Inflammatory macrophage treated with lipopolysaccharide for 1 hour (primary cell): ENCODE measurements at regions not wholly inside any gene's neighbourhood (a gene's known extent, or its start where the extent isn't known, plus 50 kb on each side); places are given as distances from the start of the nearest gene placed in this dataset.

Experiments
- DNase-seq, 2 donors: peaks; one replicate each; pipeline ENCODE4 v3.0.0-alpha.2; 2020 to 2022

DNA sequence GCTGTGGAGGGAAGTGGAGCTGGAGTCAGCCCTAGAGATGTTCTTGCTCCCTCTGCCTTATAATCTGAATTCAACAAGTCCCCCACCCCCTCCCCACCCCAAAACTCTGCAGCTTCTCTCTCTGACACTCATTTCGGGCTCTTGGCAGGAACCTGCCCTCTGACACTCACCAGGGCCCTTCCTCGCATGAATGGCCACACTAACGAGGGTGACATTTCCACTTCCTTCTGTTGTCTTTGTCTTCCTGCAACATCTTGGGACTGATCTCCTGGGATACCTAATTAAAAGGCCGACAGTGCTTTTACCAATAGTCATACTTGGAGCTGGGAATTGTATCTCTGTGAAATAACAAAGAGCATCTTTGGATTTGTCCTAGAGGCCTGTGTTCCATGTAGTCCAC is 106.9 kb upstream of the PIRT start:
- DNase-seq = no peak

DNA sequence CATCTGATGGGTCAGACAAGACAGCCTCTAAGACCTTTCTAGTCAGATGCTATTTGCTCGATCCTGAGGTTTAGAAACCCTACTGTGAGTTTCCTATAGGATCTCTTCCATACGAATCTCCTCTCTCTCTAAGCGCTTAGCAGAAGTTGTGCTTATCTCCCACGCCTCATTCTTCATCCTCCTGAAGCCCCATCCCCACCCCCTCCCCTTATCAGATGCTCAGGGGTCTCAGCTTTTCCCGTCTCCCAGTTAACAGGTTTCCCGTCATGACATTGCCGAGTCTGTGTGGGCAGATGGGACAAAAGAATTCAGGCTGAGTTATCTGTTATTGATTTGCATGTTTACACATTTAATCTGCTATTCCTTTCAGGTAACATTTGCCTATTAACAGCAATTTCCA is 99.0 kb upstream of the PIRT start:
- DNase-seq = no peak

DNA sequence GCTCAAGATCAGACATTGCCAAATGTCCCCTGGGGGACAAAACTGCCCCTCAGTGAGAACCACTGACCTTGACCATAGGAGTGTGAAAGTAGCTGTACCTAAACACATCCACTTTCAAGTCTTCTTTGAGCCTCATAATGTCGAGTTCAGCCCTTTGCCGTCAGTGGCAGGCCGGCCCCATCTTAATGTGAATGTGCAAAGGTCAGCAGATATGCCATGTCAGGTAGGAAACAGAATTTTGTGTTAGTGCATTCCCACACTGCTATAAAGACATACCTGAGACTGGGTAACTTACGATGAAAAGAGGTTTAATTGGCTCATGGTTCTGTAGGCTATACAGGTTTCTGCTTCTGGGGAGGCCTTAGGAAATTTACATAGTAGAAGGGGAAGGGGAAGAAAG is 95.1 kb upstream of the PIRT start:
- no peak for DNase-seq

DNA sequence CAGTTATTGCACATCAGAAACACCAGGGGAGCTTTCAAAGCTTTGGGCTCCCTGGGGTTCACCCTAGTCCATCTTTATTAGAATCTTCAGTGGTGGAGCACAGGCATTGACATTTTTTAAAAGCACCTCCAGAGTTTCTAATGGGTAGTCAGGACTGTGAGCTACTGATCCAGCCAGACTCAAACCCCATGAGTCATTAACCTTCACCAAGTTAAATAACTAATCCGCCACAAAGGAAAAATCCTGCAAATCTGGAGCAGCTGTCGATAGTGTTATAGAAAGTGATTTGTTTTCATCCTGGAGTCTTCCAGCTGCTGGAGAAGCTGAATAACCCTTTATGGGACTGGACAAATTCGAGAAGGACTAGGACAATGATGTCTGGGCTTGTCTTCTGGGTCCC is 93.2 kb upstream of the PIRT start:
- DNase-seq = no peak

DNA sequence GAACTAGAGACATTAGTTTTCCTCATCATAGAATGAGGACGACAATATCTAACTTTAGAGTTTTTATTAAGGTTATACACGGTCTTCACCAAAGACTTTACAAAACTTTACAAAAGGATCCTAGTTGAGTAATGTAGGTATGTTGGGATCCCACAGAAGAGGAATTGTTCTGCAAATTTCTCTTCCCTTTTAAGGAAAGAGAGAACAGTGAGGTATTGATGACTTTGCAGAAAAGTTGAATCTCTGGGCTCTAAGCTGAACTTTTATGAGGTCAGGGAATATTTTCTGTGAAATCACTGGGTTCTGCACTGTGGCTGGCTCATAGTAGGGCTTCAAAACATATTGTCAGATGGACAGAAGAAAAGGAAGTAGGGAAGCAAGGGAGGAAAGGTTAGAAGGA is 89.8 kb upstream of the PIRT start:
- DNase-seq = no peak

DNA sequence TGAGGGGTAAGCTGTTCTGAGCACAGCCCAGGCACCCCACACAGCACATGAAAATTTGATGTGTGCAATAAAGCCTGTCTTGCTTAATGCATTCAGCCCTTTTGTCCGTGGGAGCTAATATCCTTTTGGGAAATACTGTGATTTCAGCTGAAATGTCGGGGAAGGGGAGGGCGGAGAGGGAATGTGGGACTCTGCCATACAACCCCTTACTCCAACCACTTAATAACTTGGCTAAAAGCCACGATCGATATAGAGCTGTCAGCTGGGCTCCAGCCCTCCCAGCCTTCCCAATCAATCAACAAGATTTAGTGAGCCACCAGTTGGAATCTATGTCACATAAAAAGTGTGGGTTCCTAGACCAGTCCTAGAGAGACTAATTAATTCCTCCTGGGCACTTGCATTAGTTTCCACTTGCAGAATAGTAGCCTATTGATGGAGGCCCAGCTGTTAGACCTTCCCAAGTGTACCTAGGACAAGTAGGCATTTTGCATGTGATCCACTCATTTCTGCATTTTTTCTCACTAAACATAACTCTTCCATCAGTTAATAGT is 82.7 kb upstream of the PIRT start:
- DNase-seq = no peak

DNA sequence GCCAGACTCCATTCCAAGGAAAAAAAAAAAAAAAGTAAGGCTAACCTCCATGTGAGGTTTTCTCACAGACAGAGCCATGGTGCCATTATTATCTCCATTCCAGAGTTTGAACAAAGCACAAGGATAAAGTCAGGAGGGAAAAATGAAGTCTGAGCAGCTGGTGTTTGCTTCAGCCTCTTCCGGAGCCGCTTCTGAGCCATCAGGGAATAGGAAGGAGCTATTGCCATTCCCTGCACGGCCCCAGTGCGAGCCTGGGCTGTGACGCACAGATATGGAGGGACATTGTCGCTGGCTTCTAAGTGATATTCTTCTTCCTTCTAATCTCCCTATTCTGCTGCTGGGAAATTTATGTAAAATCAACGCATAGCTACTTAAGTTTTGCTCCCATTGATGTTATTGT is 69.5 kb upstream of the PIRT start:
- no peak for DNase-seq

DNA sequence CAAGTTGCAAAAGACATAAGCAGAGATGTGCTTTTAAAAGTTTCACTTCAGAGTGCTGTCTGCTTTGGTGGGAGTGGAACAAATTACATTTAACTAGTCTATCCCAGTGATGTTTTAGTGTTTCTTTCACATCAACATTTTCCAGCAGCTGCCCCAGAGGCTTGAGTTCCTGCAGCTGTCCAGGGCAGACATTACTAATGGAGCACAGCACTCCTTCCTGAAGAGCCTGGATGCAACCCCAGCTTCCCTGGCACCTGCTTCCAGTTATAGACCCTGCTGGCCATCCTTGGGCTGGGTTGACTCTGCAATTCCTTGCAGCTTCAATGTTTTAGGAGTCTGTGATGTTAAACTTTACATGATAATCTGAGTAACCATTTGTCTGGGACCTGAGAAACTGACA is 61.4 kb upstream of the PIRT start:
- no peak for DNase-seq

DNA sequence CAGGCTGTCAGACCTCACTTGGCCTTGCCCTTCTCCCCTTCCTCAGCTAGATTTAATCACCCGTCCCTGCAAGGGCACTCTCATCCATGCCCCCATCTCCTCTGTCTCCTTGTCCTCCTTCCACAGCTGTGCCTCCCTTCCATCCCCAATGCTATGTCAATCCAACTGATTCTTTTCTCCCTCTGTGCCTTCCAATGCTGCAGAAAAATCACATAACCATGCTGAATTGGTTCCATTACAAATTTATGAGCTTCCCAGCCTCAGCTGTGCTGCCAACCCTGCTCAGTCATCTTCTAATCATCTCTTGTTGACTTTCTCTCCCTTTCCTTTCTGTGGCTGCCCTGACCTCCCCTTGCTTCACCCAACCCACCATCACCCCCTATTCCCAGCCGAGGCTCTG is 56.3 kb upstream of the PIRT start:
- DNase-seq = no peak

DNA sequence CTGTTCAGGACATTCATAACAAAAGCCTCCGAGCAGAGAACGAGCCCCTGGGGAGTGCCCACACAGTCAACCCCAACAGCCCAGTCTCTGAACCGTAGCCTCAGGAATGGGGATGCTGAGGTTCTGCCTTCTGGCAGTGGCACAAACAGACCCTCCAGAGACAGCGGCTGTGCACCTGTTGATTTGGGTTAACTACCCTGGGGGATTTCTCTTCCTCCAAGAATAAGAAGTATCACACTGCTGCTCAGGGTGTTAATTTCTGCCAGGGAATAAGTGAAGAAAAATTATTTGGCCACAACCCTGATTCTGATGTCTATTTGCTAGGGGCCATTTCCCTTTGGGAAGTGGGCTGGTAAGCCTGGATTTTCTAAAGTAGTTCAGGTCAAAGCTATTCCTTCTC is 51.0 kb upstream of the PIRT start:
- DNase-seq = no peak
